ENCODE measurements at regions not wholly inside any gene's neighbourhood (a gene's known extent, or its start where the extent isn't known, plus 50 kb on each side); places are given as distances from the start of the nearest gene placed in this dataset.

GRCh38 chr14:54175298-54175942 lies 218.8 kb upstream of the BMP4 start:
- peak overlapping the region; percentile 14 for H2AFZ ChIP-seq (ENCODE audit: low read depth)
- no peak overlapping the region for H3K4me3 ChIP-seq (IDR thresholded peaks at IDR 0.05; ENCODE audit: insufficient read depth, low read depth, low read length)
- no peaks in the 10 kb centered on the region for H3K79me2 ChIP-seq (ENCODE audit: insufficient read depth, low read depth)
- no peaks in the 10 kb centered on the region for H3K4me1 ChIP-seq (ENCODE audit: low read depth, poor library complexity, severe bottlenecking)
- H4K20me1 ChIP-seq (ENCODE audit: insufficient read depth): no peaks in the 10 kb centered on the region
- no peak overlapping the region for H3K9ac ChIP-seq
- no peak overlapping the region for H3K27ac ChIP-seq
- H3K27me3 ChIP-seq (ENCODE audit: insufficient read depth, low read depth): no peaks in the 10 kb centered on the region
- TF ChIP-seq CTCF (conservative IDR thresholded peaks at IDR 0.05; ENCODE audit: low read depth, low read length): peak; percentile 70
- no peaks in the 10 kb centered on the region for H3K36me3 ChIP-seq (ENCODE audit: insufficient read depth)
- no peak overlapping the region for H3K4me2 ChIP-seq

GRCh38 chr14:54177019-54177418 lies 219.8 kb upstream of the CDKN3 start:
- H3K27me3 ChIP-seq (ENCODE audit: insufficient read depth, low read depth): no peaks in the 10 kb centered on the region
- no peak for TF ChIP-seq CTCF (conservative IDR thresholded peaks at IDR 0.05; ENCODE audit: low read depth, low read length)
- no peak overlapping the region for H2AFZ ChIP-seq (ENCODE audit: low read depth)

GRCh38 chr14:54177641-54178621 lies 218.9 kb upstream of the CDKN3 start:
- Histone ChIP-seq H3K4me2 (no peak overlapping the region), H3K4me1 (ENCODE audit: low read depth, poor library complexity, severe bottlenecking) (no peaks in the 10 kb centered on the region), H3K36me3 (ENCODE audit: insufficient read depth) (no peaks in the 10 kb centered on the region), H4K20me1 (ENCODE audit: insufficient read depth) (no peaks in the 10 kb centered on the region), H3K27me3 (ENCODE audit: insufficient read depth, low read depth) (no peaks in the 10 kb centered on the region), H3K9ac (no peak overlapping the region), H3K27ac (no peak overlapping the region), H3K4me3 (IDR thresholded peaks at IDR 0.05; ENCODE audit: insufficient read depth, low read depth, low read length) (no peak overlapping the region), H3K79me2 (ENCODE audit: insufficient read depth, low read depth) (no peaks in the 10 kb centered on the region), H2AFZ (ENCODE audit: low read depth) (no peak overlapping the region)
- no peak for TF ChIP-seq CTCF (conservative IDR thresholded peaks at IDR 0.05; ENCODE audit: low read depth, low read length)

More at GRCh38 chr14:54177019-54177418, 219.8 kb upstream of the CDKN3 start:
- H3K27ac ChIP-seq: no peak overlapping the region
- no peak overlapping the region for H3K4me3 ChIP-seq (IDR thresholded peaks at IDR 0.05; ENCODE audit: insufficient read depth, low read depth, low read length)
- no peak overlapping the region for H3K9ac ChIP-seq
- H3K79me2 ChIP-seq (ENCODE audit: insufficient read depth, low read depth): no peaks in the 10 kb centered on the region
- H3K4me2 ChIP-seq: no peak overlapping the region
- H4K20me1 ChIP-seq (ENCODE audit: insufficient read depth): no peaks in the 10 kb centered on the region
- no peaks in the 10 kb centered on the region for H3K36me3 ChIP-seq (ENCODE audit: insufficient read depth)
- no peaks in the 10 kb centered on the region for H3K4me1 ChIP-seq (ENCODE audit: low read depth, poor library complexity, severe bottlenecking)

- TF ChIP-seq CTCF (conservative IDR thresholded peaks at IDR 0.05; ENCODE audit: low read depth, low read length): no peak
- H3K27ac ChIP-seq: no peak overlapping the region
- H3K4me3 ChIP-seq (IDR thresholded peaks at IDR 0.05; ENCODE audit: insufficient read depth, low read depth, low read length): no peak overlapping the region
- H3K27me3 ChIP-seq (ENCODE audit: insufficient read depth, low read depth): no peaks in the 10 kb centered on the region
- H2AFZ ChIP-seq (ENCODE audit: low read depth): no peak overlapping the region
- no peak overlapping the region for H3K4me2 ChIP-seq
- H4K20me1 ChIP-seq (ENCODE audit: insufficient read depth): no peaks in the 10 kb centered on the region
- H3K9ac ChIP-seq: no peak overlapping the region
- H3K79me2 ChIP-seq (ENCODE audit: insufficient read depth, low read depth): no peaks in the 10 kb centered on the region
- H3K36me3 ChIP-seq (ENCODE audit: insufficient read depth): no peaks in the 10 kb centered on the region
- no peaks in the 10 kb centered on the region for H3K4me1 ChIP-seq (ENCODE audit: low read depth, poor library complexity, severe bottlenecking)
Observed at GRCh38 chr14:54182419-54183045, 214.3 kb upstream of the CDKN3 start.

All from KMS-11 (cell line).